Spinal cord (tissue), 9 donors: ENCODE measurements at regions not wholly inside any gene's neighbourhood (a gene's known extent, or its start where the extent isn't known, plus 50 kb on each side); places are given as distances from the start of the nearest gene placed in this dataset.

Source experiments
- DNase-seq, 6 donors: peaks; one replicate each; pipeline versions ENCODE4 v3.0.0 to v3.0.0-alpha.2; 2013 to 2015; ENCODE audit warnings: low spot score in 6 of 6, low read depth in 4 of 6
- H3K27ac ChIP-seq: one replicate; pipeline ENCODE4 v1.5.1; 2013; ENCODE audit warnings: low read depth, low read length, control low read depth
- H3K27me3 ChIP-seq: one replicate; pipeline ENCODE4 v1.6.1; 2013; ENCODE audit warnings: low read length; ENCODE audit not compliant: control insufficient read depth, insufficient read depth
- H3K36me3 ChIP-seq: one replicate; pipeline ENCODE4 v1.6.1; 2013; ENCODE audit warnings: low read length; ENCODE audit not compliant: control insufficient read depth, insufficient read depth
- H3K4me1 ChIP-seq: one replicate; pipeline ENCODE4 v1.6.1; 2013; ENCODE audit warnings: low read length; ENCODE audit not compliant: control insufficient read depth, insufficient read depth
- H3K4me3 ChIP-seq: one replicate; pipeline ENCODE4 v1.5.1; 2013; ENCODE audit warnings: low read depth, low read length, control low read depth
- H3K9me3 ChIP-seq: one replicate; pipeline ENCODE4 v1.6.1; 2013; ENCODE audit warnings: low read length; ENCODE audit not compliant: control insufficient read depth, insufficient read depth
- WGBS: methylation state at CpG from one replicate; pipeline ENCODE4 v1.1.5; 2013; ENCODE audit warnings: missing lambda C conversion rate; ENCODE audit not compliant: insufficient coverage; 5-methylcytosine and 5-hydroxymethylcytosine counted together
- donor health status: healthy.

DNA sequence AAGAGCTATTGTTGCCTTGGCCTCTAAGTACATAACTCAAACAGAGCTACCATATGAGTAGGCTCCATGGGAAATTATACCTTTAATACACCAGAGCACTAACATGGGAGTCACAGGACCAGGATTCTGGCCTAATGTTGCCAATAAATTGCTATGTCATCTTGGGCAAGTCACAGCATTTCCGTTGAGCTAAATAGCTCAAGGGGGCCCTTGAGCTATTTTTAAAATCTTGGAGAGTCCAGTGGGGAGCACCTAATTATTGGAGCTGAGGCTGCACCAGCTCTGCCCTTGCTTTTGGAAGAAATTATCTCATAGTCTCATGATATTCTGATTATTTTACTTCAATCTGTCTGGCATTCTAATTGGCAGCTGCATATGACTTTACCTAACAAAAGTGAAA, 350.8 kb downstream of the ENC1 start:
- Histone ChIP-seq H3K9me3 (no peaks in the 10 kb centered on the region), H3K4me3 (no peak overlapping the region), H3K27ac (no peak overlapping the region), H3K4me1 (no peaks in the 10 kb centered on the region), H3K36me3 (no peaks in the 10 kb centered on the region), H3K27me3 (no peaks in the 10 kb centered on the region)
- no peak for DNase-seq
- 83% methylated on average over 1 of the region's 1 CpG for WGBS

- no peak for DNase-seq
- H3K27ac ChIP-seq: no peak overlapping the region
These were observed 351.3 kb downstream of the ENC1 start for GRCh38 chr5:74289238-74289637.

DNA sequence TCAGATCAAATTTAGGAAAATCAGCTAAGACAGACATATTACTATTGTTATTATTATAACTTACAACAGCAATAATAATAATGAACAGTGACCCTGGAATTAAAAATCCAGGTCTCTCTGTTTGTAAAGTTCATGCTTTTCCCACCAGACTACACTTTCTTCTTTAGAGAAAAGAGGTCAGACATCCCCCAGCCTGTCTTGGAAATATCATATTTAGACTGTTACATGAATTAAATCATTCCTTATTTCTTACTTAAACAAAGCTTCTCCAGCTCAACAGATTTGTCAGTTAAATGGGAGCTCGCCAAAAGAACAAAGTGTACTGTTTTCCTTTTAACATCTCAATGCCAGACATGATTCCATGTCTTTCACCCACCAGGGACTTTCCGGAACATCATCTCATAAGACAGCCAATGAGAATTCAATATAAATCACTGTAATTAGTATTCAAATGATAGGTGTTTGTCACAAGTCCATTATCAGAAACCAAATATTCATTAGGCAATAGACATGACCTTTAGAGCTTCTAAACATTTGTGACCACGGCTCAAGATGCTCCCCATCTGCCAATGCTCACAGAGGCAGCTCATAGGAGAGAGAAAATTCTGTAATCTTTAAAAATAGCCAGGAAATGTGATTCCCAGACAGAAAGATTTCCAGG, 351.9 kb downstream of the ENC1 start:
- Histone ChIP-seq H3K4me1 (no peaks in the 10 kb centered on the region), H3K27ac (no peak overlapping the region)

More at GRCh38 chr5:74289238-74289637, 351.3 kb downstream of the ENC1 start:
- H3K4me1 ChIP-seq: no peaks in the 10 kb centered on the region
- H3K27me3 ChIP-seq: no peaks in the 10 kb centered on the region
- WGBS: no CpG with 5 or more reads among the region's 4 CpGs
- no peak overlapping the region for H3K4me3 ChIP-seq
- no peaks in the 10 kb centered on the region for H3K9me3 ChIP-seq
- no peaks in the 10 kb centered on the region for H3K36me3 ChIP-seq

DNA sequence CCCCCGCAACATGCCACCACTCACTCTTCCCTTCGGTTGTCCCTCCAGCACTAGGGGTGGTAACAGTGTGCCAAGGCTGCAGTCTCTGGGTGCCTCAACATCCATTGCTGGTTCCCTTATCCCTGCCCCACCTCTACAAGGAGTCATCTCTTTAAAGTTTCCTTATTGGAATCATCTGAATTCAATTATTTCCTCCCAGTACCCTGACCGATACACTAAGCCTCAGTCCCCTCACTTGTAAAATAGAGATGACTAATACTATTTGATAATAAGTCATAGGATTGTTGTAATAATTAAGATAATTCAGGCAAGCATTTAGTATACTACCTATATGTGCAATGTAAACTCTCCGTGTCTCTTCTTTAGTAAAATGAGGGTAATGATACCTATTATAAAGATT, 352.5 kb downstream of the ENC1 start:
- no peak for DNase-seq
- Histone ChIP-seq H3K36me3 (no peaks in the 10 kb centered on the region), H3K27me3 (no peaks in the 10 kb centered on the region), H3K9me3 (no peaks in the 10 kb centered on the region), H3K4me1 (no peaks in the 10 kb centered on the region), H3K27ac (no peak overlapping the region), H3K4me3 (no peak overlapping the region)
- 100% methylated on average over 2 of the region's 4 CpGs for WGBS

More for the DNA sequence above, 351.9 kb downstream of the ENC1 start:
- no peak for DNase-seq
- Histone ChIP-seq H3K27me3 (no peaks in the 10 kb centered on the region), H3K4me3 (no peak overlapping the region), H3K36me3 (no peaks in the 10 kb centered on the region), H3K9me3 (no peaks in the 10 kb centered on the region)
- no CpG with 5 or more reads among the region's 3 CpGs for WGBS

GRCh38 chr5:74286734-74287695, 353.5 kb downstream of the ENC1 start:
- Histone ChIP-seq H3K27me3 (no peaks in the 10 kb centered on the region), H3K27ac (no peak overlapping the region), H3K9me3 (no peaks in the 10 kb centered on the region), H3K4me3 (no peak overlapping the region), H3K4me1 (no peaks in the 10 kb centered on the region), H3K36me3 (no peaks in the 10 kb centered on the region)
- no peak for DNase-seq
- WGBS: 83% methylated on average over 3 of the region's 3 CpGs

DNA sequence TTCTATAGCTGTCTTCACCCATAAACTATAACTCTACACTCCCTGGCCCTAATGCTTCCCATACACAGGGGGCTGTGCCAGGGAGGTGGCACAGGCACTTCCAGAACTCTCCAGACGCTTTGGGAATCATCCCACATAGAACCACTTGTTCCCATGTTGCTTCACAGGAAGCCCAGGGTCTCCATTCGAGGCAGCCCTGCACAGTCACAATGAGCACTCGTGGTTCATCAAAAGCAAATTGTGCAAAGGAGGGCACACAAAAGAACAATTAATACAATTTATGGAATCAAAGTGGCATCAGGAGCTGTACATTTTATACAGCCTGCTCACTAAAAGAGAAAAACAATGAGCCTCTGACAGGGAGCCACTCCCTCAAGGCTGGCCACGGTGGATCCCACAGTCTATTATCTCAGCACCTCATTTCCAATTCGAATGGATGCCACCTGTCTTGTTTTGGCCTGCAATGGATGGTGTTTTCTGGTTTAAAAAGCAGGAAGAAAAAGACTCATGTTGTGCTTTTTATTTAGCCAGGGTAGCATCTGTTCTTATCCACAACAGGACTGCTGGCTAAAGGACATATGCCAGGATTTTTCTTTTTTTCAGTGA, 354.8 kb downstream of the ENC1 start:
- peak in 2 of 6 donors; percentile 65 to 81 for DNase-seq
- Histone ChIP-seq H3K36me3 (no peaks in the 10 kb centered on the region), H3K4me1 (no peaks in the 10 kb centered on the region), H3K27ac (no peak overlapping the region), H3K9me3 (no peaks in the 10 kb centered on the region), H3K4me3 (no peak overlapping the region), H3K27me3 (no peaks in the 10 kb centered on the region)
- 45% methylated on average over 3 of the region's 5 CpGs for WGBS

GRCh38 chr5:74282490-74282889, 358.0 kb downstream of the ENC1 start:
- DNase-seq: no peak
- no peaks in the 10 kb centered on the region for H3K4me1 ChIP-seq
- no peaks in the 10 kb centered on the region for H3K9me3 ChIP-seq
- no peaks in the 10 kb centered on the region for H3K27me3 ChIP-seq
- H3K27ac ChIP-seq: no peak overlapping the region
- WGBS: 100% methylated on average over 2 of the region's 5 CpGs
- H3K4me3 ChIP-seq: no peak overlapping the region
- H3K36me3 ChIP-seq: no peaks in the 10 kb centered on the region

DNA sequence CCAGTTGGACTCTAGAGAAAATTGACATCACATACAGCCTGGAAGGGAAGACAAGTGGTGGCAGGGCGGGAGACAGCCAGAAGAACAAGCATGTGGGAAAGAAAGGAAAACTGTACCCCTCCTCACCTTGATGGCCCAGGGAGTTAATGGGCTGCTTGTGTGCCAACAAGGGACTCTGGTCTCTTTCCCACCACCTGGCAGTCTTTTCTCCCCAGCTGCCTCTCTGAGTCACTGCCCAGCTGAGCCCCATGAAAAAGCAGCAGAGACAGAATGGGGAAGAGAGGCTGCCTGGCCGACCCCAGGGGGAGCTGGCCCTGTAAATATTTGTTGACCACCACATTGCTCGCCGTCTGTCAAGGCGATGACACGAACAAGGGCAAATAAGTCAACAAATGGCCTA, 359.4 kb downstream of the ENC1 start:
- Histone ChIP-seq H3K27ac (no peak overlapping the region), H3K9me3 (no peaks in the 10 kb centered on the region), H3K27me3 (no peaks in the 10 kb centered on the region), H3K4me1 (no peaks in the 10 kb centered on the region), H3K4me3 (no peak overlapping the region), H3K36me3 (no peaks in the 10 kb centered on the region)
- DNase-seq: peak in 2 of 6 donors; percentile 53 to 82
- 0% methylated on average over 1 of the region's 6 CpGs for WGBS

DNA sequence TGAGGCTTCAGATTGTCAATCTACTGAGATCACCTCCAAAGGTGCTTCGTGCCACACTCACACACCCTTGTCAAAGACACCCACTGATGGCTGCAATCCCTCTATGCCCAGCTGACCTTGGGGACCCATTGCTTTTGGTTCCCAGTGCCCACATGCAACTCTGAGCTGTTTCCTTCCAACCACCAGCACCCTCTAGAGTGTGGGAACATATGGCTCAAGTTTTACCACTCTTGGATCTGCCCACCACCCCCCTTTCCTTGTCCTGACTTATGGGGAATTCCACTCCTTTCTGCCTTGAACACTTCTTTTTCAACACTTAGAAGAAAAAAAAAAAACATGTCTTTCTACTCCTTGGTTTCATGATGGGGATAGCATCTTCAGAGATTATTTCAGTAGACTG, 360.2 kb downstream of the ENC1 start:
- 94% methylated on average over 1 of the region's 1 CpG for WGBS
- H3K27me3 ChIP-seq: no peaks in the 10 kb centered on the region
- DNase-seq: no peak
- no peaks in the 10 kb centered on the region for H3K36me3 ChIP-seq
- no peaks in the 10 kb centered on the region for H3K9me3 ChIP-seq
- H3K4me1 ChIP-seq: no peaks in the 10 kb centered on the region
- H3K4me3 ChIP-seq: no peak overlapping the region
- no peak overlapping the region for H3K27ac ChIP-seq
